ENCODE measurements at regions not wholly inside any gene's neighbourhood (a gene's known extent, or its start where the extent isn't known, plus 50 kb on each side); places are given as distances from the start of the nearest gene placed in this dataset.

GRCh38 chr1:42047508-42047880 lies 105.7 kb upstream of the GUCA2B start:
- TF ChIP-seq CTCF (IDR thresholded peaks at IDR 0.05): no peak
- intact Hi-C loops (cut with DNase I): no loop called here
- Histone ChIP-seq H3K4me1 (no peaks in the 10 kb centered on the region), H3K27me3 (no peaks in the 10 kb centered on the region), H3K27ac (no peak overlapping the region), H3K9me3 (no peaks in the 10 kb centered on the region), H3K4me3 (no peak overlapping the region), H3K36me3 (no peaks in the 10 kb centered on the region)
- DNase-seq (ENCODE audit: low spot score in 2 of 2): no peak

- no peak for DNase-seq (ENCODE audit: low spot score in 2 of 2)
- H3K4me3 ChIP-seq: no peak overlapping the region
- intact Hi-C loops (cut with DNase I): no loop called here
- no peak overlapping the region for H3K27ac ChIP-seq
- no peaks in the 10 kb centered on the region for H3K27me3 ChIP-seq
- H3K9me3 ChIP-seq: no peaks in the 10 kb centered on the region
- H3K4me1 ChIP-seq: no peaks in the 10 kb centered on the region
- H3K36me3 ChIP-seq: no peaks in the 10 kb centered on the region
- TF ChIP-seq CTCF (IDR thresholded peaks at IDR 0.05): no peak
Observed at GRCh38 chr1:42046761-42047507, 106.3 kb upstream of the GUCA2B start.

- Histone ChIP-seq H3K4me1 (no peaks in the 10 kb centered on the region), H3K9me3 (no peaks in the 10 kb centered on the region), H3K27ac (no peak overlapping the region), H3K36me3 (no peaks in the 10 kb centered on the region), H3K4me3 (no peak overlapping the region), H3K27me3 (no peaks in the 10 kb centered on the region)
- intact Hi-C loops (cut with DNase I): no loop called here
- no peak for DNase-seq (ENCODE audit: low spot score in 2 of 2)
- TF ChIP-seq CTCF (IDR thresholded peaks at IDR 0.05): no peak
Observed at GRCh38 chr1:42044346-42044745, 108.9 kb upstream of the GUCA2B start.

- TF ChIP-seq CTCF (IDR thresholded peaks at IDR 0.05): no peak
- Histone ChIP-seq H3K4me1 (no peaks in the 10 kb centered on the region), H3K9me3 (no peaks in the 10 kb centered on the region), H3K27me3 (no peaks in the 10 kb centered on the region), H3K4me3 (no peak overlapping the region), H3K27ac (no peak overlapping the region), H3K36me3 (no peaks in the 10 kb centered on the region)
- intact Hi-C loops (cut with DNase I): no loop called here
- DNase-seq (ENCODE audit: low spot score in 2 of 2): no peak
Observed at GRCh38 chr1:42043811-42044210, 109.4 kb upstream of the GUCA2B start.

GRCh38 chr1:42043182-42043581 lies 110.0 kb upstream of the GUCA2B start:
- Histone ChIP-seq H3K27ac (no peak overlapping the region), H3K9me3 (no peaks in the 10 kb centered on the region), H3K4me3 (no peak overlapping the region), H3K36me3 (no peaks in the 10 kb centered on the region), H3K4me1 (no peaks in the 10 kb centered on the region), H3K27me3 (no peaks in the 10 kb centered on the region)
- intact Hi-C loops (cut with DNase I): no loop called here
- no peak for DNase-seq (ENCODE audit: low spot score in 2 of 2)
- no peak for TF ChIP-seq CTCF (IDR thresholded peaks at IDR 0.05)

GRCh38 chr1:42041031-42041430 lies 112.2 kb upstream of the GUCA2B start:
- no peak for DNase-seq (ENCODE audit: low spot score in 2 of 2)
- Histone ChIP-seq H3K27ac (no peak overlapping the region), H3K4me1 (no peaks in the 10 kb centered on the region), H3K27me3 (no peaks in the 10 kb centered on the region), H3K4me3 (no peak overlapping the region), H3K36me3 (no peaks in the 10 kb centered on the region), H3K9me3 (no peaks in the 10 kb centered on the region)
- TF ChIP-seq CTCF (IDR thresholded peaks at IDR 0.05): no peak
- intact Hi-C loops (cut with DNase I): no loop called here
